H9 (cell line): ENCODE measurements at regions not wholly inside any gene's neighbourhood (a gene's known extent, or its start where the extent isn't known, plus 50 kb on each side); places are given as distances from the start of the nearest gene placed in this dataset.

ENCODE experiments used
- DNase-seq: peaks from one replicate; pipeline ENCODE4 v3.0.0-alpha.2; 2017
- H2AFZ ChIP-seq: one replicate; pipeline ENCODE4 v1.6.1; 2013; ENCODE audit warnings: mild to moderate bottlenecking, low read length, control low read depth, moderate library complexity
- H2AK5ac ChIP-seq: 2 replicates; pipeline ENCODE4 v1.6.1; 2013; ENCODE audit warnings: low read length, control low read depth, mixed read lengths; ENCODE audit not compliant: insufficient read length
- H2BK120ac ChIP-seq: one replicate; pipeline ENCODE4 v1.6.1; 2013; ENCODE audit warnings: low read depth, mild to moderate bottlenecking, low read length, control low read depth, inconsistent platforms; ENCODE audit not compliant: poor library complexity, severe bottlenecking
- H2BK12ac ChIP-seq: 2 replicates; pipeline ENCODE4 v1.6.1; 2013; ENCODE audit warnings: low read length, control low read depth, mixed read lengths, low read depth; ENCODE audit not compliant: insufficient read length
- H2BK15ac ChIP-seq: 2 replicates; pipeline ENCODE4 v1.6.1; 2013; ENCODE audit warnings: low read depth, low read length, control low read depth
- H2BK20ac ChIP-seq: one replicate; pipeline ENCODE4 v1.6.1; 2013; ENCODE audit warnings: low read depth, mild to moderate bottlenecking, low read length, control low read depth, inconsistent platforms; ENCODE audit not compliant: poor library complexity, severe bottlenecking
- H2BK5ac ChIP-seq: 2 replicates; pipeline ENCODE4 v1.6.1; 2013; ENCODE audit warnings: low read length, control low read depth, mixed read lengths; ENCODE audit not compliant: insufficient read length
- H3K14ac ChIP-seq: 2 replicates; pipeline ENCODE4 v1.6.1; 2013; ENCODE audit warnings: low read length, control low read depth; ENCODE audit not compliant: insufficient read depth
- H3K18ac ChIP-seq: 2 replicates; pipeline ENCODE4 v1.6.1; 2013; ENCODE audit warnings: low read depth, mild to moderate bottlenecking, mixed read lengths, low read length, control low read depth; ENCODE audit not compliant: insufficient read length
- H3K23ac ChIP-seq: 2 replicates; pipeline ENCODE4 v1.6.1; 2013; ENCODE audit warnings: low read length, control low read depth, mixed read lengths, low read depth; ENCODE audit not compliant: insufficient read length
- H3K23me2 ChIP-seq: 2 replicates; pipeline ENCODE4 v1.6.1; 2013; ENCODE audit warnings: low read depth, mild to moderate bottlenecking, mixed read lengths, low read length, control low read depth; ENCODE audit not compliant: insufficient read length, poor library complexity, severe bottlenecking
- H3K27ac ChIP-seq: 2 replicates; pipeline ENCODE4 v1.5.1; 2013; ENCODE audit warnings: low read length, control low read depth, mixed read lengths, low read depth; ENCODE audit not compliant: insufficient read length
- H3K27me3 ChIP-seq: 2 replicates; pipeline ENCODE4 v1.6.1; 2013; ENCODE audit warnings: low read length, control low read depth, inconsistent platforms; ENCODE audit not compliant: insufficient read depth
- H3K4ac ChIP-seq: 2 replicates; pipeline ENCODE4 v1.6.1; 2013; ENCODE audit warnings: low read depth, mild to moderate bottlenecking, control low read depth, inconsistent platforms, low read length, moderate library complexity
- H3K4me1 ChIP-seq: 2 replicates; pipeline ENCODE4 v1.6.1; 2013; ENCODE audit warnings: low read length, control low read depth, inconsistent platforms; ENCODE audit not compliant: insufficient read depth
- H3K4me2 ChIP-seq: 2 replicates; pipeline ENCODE4 v1.6.1; 2013; ENCODE audit warnings: low read length, control low read depth, mixed read lengths; ENCODE audit not compliant: insufficient read length, insufficient read depth
- H3K56ac ChIP-seq: 2 replicates; pipeline ENCODE4 v1.6.1; 2013; ENCODE audit warnings: low read depth, mild to moderate bottlenecking, mixed read lengths, low read length, control low read depth; ENCODE audit not compliant: insufficient read length
- H3K79me1 ChIP-seq: 2 replicates; pipeline ENCODE4 v1.6.1; 2013; ENCODE audit warnings: low read depth, mild to moderate bottlenecking, moderate library complexity, low read length, control low read depth, inconsistent platforms; ENCODE audit not compliant: insufficient read depth, poor library complexity, severe bottlenecking
- H3K79me2 ChIP-seq: 2 replicates; pipeline ENCODE4 v1.6.1; 2013; ENCODE audit warnings: low read length, control low read depth, inconsistent platforms; ENCODE audit not compliant: insufficient read depth
- H3K9ac ChIP-seq: 2 replicates; pipeline ENCODE4 v1.6.1; 2013; ENCODE audit warnings: low read length, control low read depth, mixed read lengths; ENCODE audit not compliant: insufficient read length; ENCODE audit errors: extremely low read depth
- H3K9me3 ChIP-seq: one replicate; pipeline ENCODE4 v1.6.1; 2013; ENCODE audit warnings: low read depth, low read length, inconsistent platforms; ENCODE audit not compliant: control insufficient read depth
- H3T11ph ChIP-seq: one replicate; pipeline ENCODE4 v1.6.1; 2013; ENCODE audit warnings: mild to moderate bottlenecking, low read length, control low read depth, inconsistent platforms
- H4K20me1 ChIP-seq: one replicate; pipeline ENCODE4 v1.6.1; 2013; ENCODE audit not compliant: control insufficient read depth, insufficient read length, insufficient read depth
- H4K5ac ChIP-seq: 2 replicates; pipeline ENCODE4 v1.6.1; 2013; ENCODE audit warnings: low read depth, mild to moderate bottlenecking, mixed read lengths, low read length, control low read depth; ENCODE audit not compliant: insufficient read length
- H4K8ac ChIP-seq: replicated peaks from 2 replicates; pipeline ENCODE4 v1.6.1; 2013; ENCODE audit warnings: low read length, control low read depth, mixed read lengths, low read depth; ENCODE audit not compliant: insufficient read length
- H4K91ac ChIP-seq: 2 replicates; pipeline ENCODE4 v1.6.1; 2013; ENCODE audit warnings: low read depth, mild to moderate bottlenecking, moderate library complexity, mixed read lengths, low read length, control low read depth; ENCODE audit not compliant: insufficient read length
- H3K27ac Mint-ChIP-seq, 3 experiments: 2 replicates in 2 of 3; 3 replicates in 1 of 3; pipeline ENCODE4 v1.8.0; 2020 to 2021; ENCODE audit warnings: mixed read lengths in 3 of 3, mild to moderate bottlenecking in 1 of 3, moderate library complexity in 1 of 3
- H3K27me3 Mint-ChIP-seq: 2 replicates; pipeline ENCODE4 v1.8.0; 2021; ENCODE audit warnings: low read depth, mild to moderate bottlenecking, moderate library complexity, mixed read lengths
- H3K36me3 Mint-ChIP-seq, 3 experiments: 2 replicates in 2 of 3; 3 replicates in 1 of 3; pipeline ENCODE4 v1.8.0; 2020 to 2021; ENCODE audit warnings: low read depth in 3 of 3, mixed read lengths in 3 of 3; ENCODE audit not compliant: insufficient read depth in 1 of 3
- H3K4me1 Mint-ChIP-seq, 2 experiments: 2 replicates each; pipeline ENCODE4 v1.8.0; 2020; ENCODE audit warnings: mixed read lengths in 2 of 2
- H3K4me3 Mint-ChIP-seq, 2 experiments: 2 replicates in 1 of 2; 3 replicates in 1 of 2; pipeline ENCODE4 v1.8.0; 2020 to 2021; ENCODE audit warnings: mild to moderate bottlenecking in 2 of 2, mixed read lengths in 2 of 2, moderate library complexity in 1 of 2
- H3K9me3 Mint-ChIP-seq, 2 experiments: 2 replicates in 1 of 2; 3 replicates in 1 of 2; pipeline ENCODE4 v1.8.0; 2020; ENCODE audit warnings: mild to moderate bottlenecking in 2 of 2, mixed read lengths in 2 of 2, moderate library complexity in 1 of 2
- CTCF ChIP-seq: fragments of 200-600 bp; sonication (generic); conservative IDR thresholded peaks from 3 replicates; pipeline ENCODE4 v1.8.0; 2021; ENCODE audit warnings: antibody characterized with exemption, mild to moderate bottlenecking
- WGBS: extraction: QIAGEN DNeasy Blood & Tissue Kit; methylation state at CpG from one replicate; pipeline ENCODE4 v1.1.7; 2013; ENCODE audit warnings: missing lambda C conversion rate, low lambda C conversion rate, mixed read lengths; ENCODE audit not compliant: insufficient read length; ENCODE audit errors: extremely low coverage; 5-methylcytosine and 5-hydroxymethylcytosine counted together

- no peak for TF ChIP-seq CTCF
Measured at GRCh38 chr7:84399661-84400060, 205.1 kb upstream of the SEMA3A start.

More at GRCh38 chr7:84399661-84400060, 205.1 kb upstream of the SEMA3A start:
- Histone ChIP-seq H2BK15ac (no peak overlapping the region), H3K27ac (no peak overlapping the region), H3K23ac (no peak overlapping the region), H3K4ac (no peak overlapping the region), H4K91ac (no peak overlapping the region), H4K20me1 (no peaks in the 10 kb centered on the region), H3K4me1 (no peaks in the 10 kb centered on the region), H3K9me3 (peaks cover 4% of the 10 kb centered on the region), H3K79me1 (no peaks in the 10 kb centered on the region), H4K8ac (no peak overlapping the region), H2BK5ac (no peak overlapping the region), H2BK12ac (no peak overlapping the region), H3K14ac (no peak overlapping the region), H4K5ac (no peak overlapping the region), H3K79me2 (no peaks in the 10 kb centered on the region), H2BK120ac (no peak overlapping the region), H3T11ph (no peak overlapping the region), H3K9ac (no peak overlapping the region), H2AK5ac (no peak overlapping the region), H3K56ac (no peak overlapping the region), H2AFZ (no peak overlapping the region), H2BK20ac (no peak overlapping the region), H3K27me3 (no peaks in the 10 kb centered on the region), H3K4me2 (no peak overlapping the region), H3K18ac (no peak overlapping the region), H3K23me2 (no peaks in the 10 kb centered on the region)
- peaks cover 28 to 47% (median 39%) of the 10 kb centered on the region in 3 experiments for H3K36me3 Mint-ChIP-seq
- no peak overlapping the region for H3K4me3 Mint-ChIP-seq
- no peak for DNase-seq
- peaks cover 41 to 42% of the 10 kb centered on the region in 2 experiments for H3K9me3 Mint-ChIP-seq
- H3K4me1 Mint-ChIP-seq = peaks cover 3 to 5% of the 10 kb centered on the region in 2 experiments; a peak in 2 of 4 replicates
- H3K27ac Mint-ChIP-seq = no peak overlapping the region
- WGBS = no CpG with 5 or more reads among the region's 1 CpG
- peaks cover 3% of the 10 kb centered on the region for H3K27me3 Mint-ChIP-seq
